Keratinocyte (primary cell): ENCODE measurements at regions not wholly inside any gene's neighbourhood (a gene's known extent, or its start where the extent isn't known, plus 50 kb on each side); places are given as distances from the start of the nearest gene placed in this dataset.

Experiments used
- CTCF ChIP-seq, 3 experiments: IDR thresholded peaks in 1 of 3; conservative IDR thresholded peaks in 1 of 3; optimal IDR thresholded peaks in 1 of 3; 2 replicates in 2 of 3; 3 replicates in 1 of 3; pipeline versions ENCODE3 to v1.5.1; 2011; ENCODE audit warnings: low read length in 3 of 3, mild to moderate bottlenecking in 3 of 3, moderate library complexity in 2 of 3, control low read depth in 1 of 3, inconsistent platforms in 1 of 3; ENCODE audit not compliant: insufficient read depth in 2 of 3; ENCODE audit errors: extremely low read depth in 1 of 3
- EZH2 ChIP-seq: IDR thresholded peaks from one replicate; pipeline ENCODE4 v1.6.1; 2012; ENCODE audit warnings: inconsistent platforms, mild to moderate bottlenecking, low read length, moderate library complexity

- no peak for TF ChIP-seq EZH2
- TF ChIP-seq CTCF (optimal IDR thresholded peaks at IDR 0.05 in 1 of 3, IDR thresholded peaks at IDR 0.05 in 1 of 3, conservative IDR thresholded peaks at IDR 0.05 in 1 of 3; ENCODE audit: extremely low read depth in 1 of 3, insufficient read depth in 2 of 3, low read length in 3 of 3) = no peak
Observed at GRCh38 chr2:16190446-16191270, 250.3 kb downstream of the MYCN start.
